Type B pancreatic cell (in vitro differentiated cells): ENCODE measurements at regions not wholly inside any gene's neighbourhood (a gene's known extent, or its start where the extent isn't known, plus 50 kb on each side); places are given as distances from the start of the nearest gene placed in this dataset.

ENCODE experiments used
- DNase-seq: peaks from one replicate; pipeline ENCODE4 v3.0.0; 2021; ENCODE audit warnings: mixed read lengths; ENCODE audit not compliant: unreplicated experiment; ENCODE audit errors: extremely low spot score
- H3K27ac Mint-ChIP-seq: 2 replicates; pipeline ENCODE4 v1.8.0; 2021; ENCODE audit warnings: mild to moderate bottlenecking, mixed read lengths
- H3K27me3 Mint-ChIP-seq: 2 replicates; pipeline ENCODE4 v1.8.0; 2021; ENCODE audit warnings: mixed read lengths
- H3K36me3 Mint-ChIP-seq: 2 replicates; pipeline ENCODE4 v1.8.0; 2021; ENCODE audit warnings: mixed read lengths
- H3K4me1 Mint-ChIP-seq: one replicate; pipeline ENCODE4 v1.8.0; 2021; ENCODE audit warnings: mixed read lengths; ENCODE audit not compliant: unreplicated experiment
- H3K4me3 Mint-ChIP-seq: 2 replicates; pipeline ENCODE4 v1.8.0; 2021; ENCODE audit warnings: mild to moderate bottlenecking, mixed read lengths
- H3K9me3 Mint-ChIP-seq: 2 replicates; pipeline ENCODE4 v1.8.0; 2021; ENCODE audit warnings: mixed read lengths
- CTCF ChIP-seq: fragments of 200-600 bp; sonication (generic); conservative IDR thresholded peaks from 2 replicates; pipeline ENCODE4 v1.5.0; 2021; ENCODE audit warnings: antibody characterized with exemption, mild to moderate bottlenecking

GRCh38 chr2:17282245-17282644, 236.0 kb downstream of the RAD51AP2 start:
- H3K9me3 Mint-ChIP-seq, result no peaks in the 10 kb centered on the region
- H3K36me3 Mint-ChIP-seq, result no peaks in the 10 kb centered on the region
- H3K4me3 Mint-ChIP-seq, result no peak overlapping the region
- no peak overlapping the region for H3K27ac Mint-ChIP-seq
- DNase-seq, result no peak
- no peak for TF ChIP-seq CTCF
- no peaks in the 10 kb centered on the region for H3K4me1 Mint-ChIP-seq
- no peaks in the 10 kb centered on the region for H3K27me3 Mint-ChIP-seq

DNA sequence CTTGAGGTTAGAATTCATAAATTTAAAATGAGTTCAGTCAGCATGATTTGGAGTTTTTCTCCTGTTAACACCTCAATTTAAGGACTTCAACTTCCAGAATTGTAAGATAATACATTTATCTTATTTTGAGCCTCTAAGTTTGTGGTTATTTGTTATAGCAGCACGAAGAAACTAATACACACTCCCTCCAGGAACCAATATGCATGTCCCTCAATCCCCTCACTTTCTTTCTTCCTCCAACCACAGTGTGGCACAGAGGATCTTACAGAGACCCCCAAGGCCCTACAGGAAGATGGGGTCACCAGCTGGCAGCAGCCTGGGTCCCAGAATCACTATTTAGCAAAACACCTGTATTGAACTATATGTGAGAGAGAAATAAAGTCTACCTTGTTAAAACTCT, 242.0 kb downstream of the RAD51AP2 start:
- no peak for TF ChIP-seq CTCF
- no peak for DNase-seq
- H3K27ac Mint-ChIP-seq, result no peak overlapping the region
- H3K9me3 Mint-ChIP-seq, result no peaks in the 10 kb centered on the region
- no peaks in the 10 kb centered on the region for H3K4me1 Mint-ChIP-seq
- no peaks in the 10 kb centered on the region for H3K27me3 Mint-ChIP-seq
- no peaks in the 10 kb centered on the region for H3K36me3 Mint-ChIP-seq
- H3K4me3 Mint-ChIP-seq, result no peak overlapping the region

- TF ChIP-seq CTCF, result no peak
- H3K4me3 Mint-ChIP-seq, result no peak overlapping the region
- H3K9me3 Mint-ChIP-seq, result no peaks in the 10 kb centered on the region
- no peaks in the 10 kb centered on the region for H3K4me1 Mint-ChIP-seq
- DNase-seq, result no peak
- no peak overlapping the region for H3K27ac Mint-ChIP-seq
- H3K27me3 Mint-ChIP-seq, result no peaks in the 10 kb centered on the region
- H3K36me3 Mint-ChIP-seq, result no peaks in the 10 kb centered on the region
Observed at GRCh38 chr2:17272652-17273525, 245.4 kb downstream of the RAD51AP2 start.

DNA sequence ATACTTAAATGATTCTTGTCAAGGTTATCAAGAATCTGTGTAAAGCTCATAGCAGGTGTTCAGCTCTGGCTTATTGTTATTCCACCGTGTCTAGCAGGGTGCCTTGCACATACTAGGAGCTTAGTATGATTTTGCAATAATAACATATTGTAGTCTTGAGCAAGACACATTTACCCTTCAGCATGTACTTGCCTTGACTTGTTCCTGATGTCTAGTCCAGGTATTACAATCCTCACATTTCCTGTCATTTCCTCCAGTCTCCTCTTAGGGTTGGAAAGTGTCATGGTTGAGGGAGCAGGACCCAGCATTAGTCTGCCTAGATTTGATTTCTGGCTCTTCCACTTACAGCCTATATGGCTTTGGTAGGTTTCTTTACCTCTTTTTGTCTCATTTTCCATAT, 246.1 kb downstream of the RAD51AP2 start:
- Mint-ChIP-seq H3K27me3 (no peaks in the 10 kb centered on the region), H3K4me1 (no peaks in the 10 kb centered on the region), H3K4me3 (no peak overlapping the region), H3K27ac (no peak overlapping the region), H3K9me3 (no peaks in the 10 kb centered on the region), H3K36me3 (no peaks in the 10 kb centered on the region)
- no peak for TF ChIP-seq CTCF
- no peak for DNase-seq

- no peak for DNase-seq
- H3K36me3 Mint-ChIP-seq, result no peaks in the 10 kb centered on the region
- H3K9me3 Mint-ChIP-seq, result no peaks in the 10 kb centered on the region
- TF ChIP-seq CTCF, result no peak
- peaks cover 2% of the 10 kb centered on the region for H3K27me3 Mint-ChIP-seq
- no peaks in the 10 kb centered on the region for H3K4me1 Mint-ChIP-seq
- no peak overlapping the region for H3K27ac Mint-ChIP-seq
- H3K4me3 Mint-ChIP-seq, result no peak overlapping the region
Observed at GRCh38 chr2:17271416-17271815, 246.8 kb downstream of the RAD51AP2 start.
